ENCODE measurements at regions not wholly inside any gene's neighbourhood (a gene's known extent, or its start where the extent isn't known, plus 50 kb on each side); places are given as distances from the start of the nearest gene placed in this dataset.
"Not testable (repeated sequence)": the region's sequence is repeated elsewhere in the genome, so short reads cannot be mapped to it uniquely, and the experiment has no call there.

DNA sequence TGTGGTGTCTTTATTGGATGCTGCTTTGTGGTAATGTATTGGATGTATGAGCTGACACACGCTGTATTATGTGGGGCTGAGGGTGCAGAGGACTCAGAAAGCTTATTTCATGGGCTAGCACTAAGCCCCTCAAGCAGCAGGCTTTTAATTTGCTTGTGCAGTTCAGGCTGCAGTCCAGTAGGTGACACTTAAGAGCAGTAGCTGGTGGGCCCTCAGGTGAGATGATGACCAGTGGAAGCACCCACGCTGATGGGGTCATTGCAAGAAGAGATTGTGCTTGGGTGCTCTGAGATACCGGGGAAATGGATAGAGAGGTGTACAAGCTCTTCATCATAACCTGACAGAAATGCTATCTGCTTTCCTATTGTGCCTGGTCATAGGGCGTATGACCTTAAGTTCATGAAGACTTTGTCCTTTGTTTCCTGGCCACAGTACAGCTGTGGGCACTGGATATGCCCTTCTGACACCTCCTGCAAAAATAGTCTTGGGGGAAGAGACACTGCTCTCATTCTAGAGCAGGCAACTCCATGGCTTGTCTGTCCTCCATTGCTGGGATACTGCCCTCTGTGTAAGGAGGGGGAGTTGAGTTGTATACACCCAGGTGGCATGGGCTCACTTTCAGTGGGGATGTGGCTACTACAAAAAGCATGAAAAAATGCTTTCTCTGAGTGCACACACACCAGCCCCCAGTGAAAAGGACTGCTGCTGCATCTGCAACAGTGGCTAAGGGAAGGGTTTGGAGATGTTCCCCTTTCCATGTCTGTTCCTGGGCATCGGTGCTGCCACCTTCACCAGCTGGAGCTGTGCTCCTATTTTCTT is 205.7 kb upstream of the ZSWIM2 start:
- peak; percentile 1 for DNase-seq (ENCODE audit: low read depth)
- TF ChIP-seq, protein P1, sequence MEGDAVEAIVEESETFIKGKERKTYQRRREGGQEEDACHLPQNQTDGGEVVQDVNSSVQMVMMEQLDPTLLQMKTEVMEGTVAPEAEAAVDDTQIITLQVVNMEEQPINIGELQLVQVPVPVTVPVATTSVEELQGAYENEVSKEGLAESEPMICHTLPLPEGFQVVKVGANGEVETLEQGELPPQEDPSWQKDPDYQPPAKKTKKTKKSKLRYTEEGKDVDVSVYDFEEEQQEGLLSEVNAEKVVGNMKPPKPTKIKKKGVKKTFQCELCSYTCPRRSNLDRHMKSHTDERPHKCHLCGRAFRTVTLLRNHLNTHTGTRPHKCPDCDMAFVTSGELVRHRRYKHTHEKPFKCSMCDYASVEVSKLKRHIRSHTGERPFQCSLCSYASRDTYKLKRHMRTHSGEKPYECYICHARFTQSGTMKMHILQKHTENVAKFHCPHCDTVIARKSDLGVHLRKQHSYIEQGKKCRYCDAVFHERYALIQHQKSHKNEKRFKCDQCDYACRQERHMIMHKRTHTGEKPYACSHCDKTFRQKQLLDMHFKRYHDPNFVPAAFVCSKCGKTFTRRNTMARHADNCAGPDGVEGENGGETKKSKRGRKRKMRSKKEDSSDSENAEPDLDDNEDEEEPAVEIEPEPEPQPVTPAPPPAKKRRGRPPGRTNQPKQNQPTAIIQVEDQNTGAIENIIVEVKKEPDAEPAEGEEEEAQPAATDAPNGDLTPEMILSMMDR (conservative IDR thresholded peaks at IDR 0.05; ENCODE audit: control insufficient read depth, insufficient read depth, low read depth, low read length): peak; percentile 12
- no peak overlapping the region for H3K4me3 ChIP-seq (ENCODE audit: control insufficient read depth, low read depth, low read length)

DNA sequence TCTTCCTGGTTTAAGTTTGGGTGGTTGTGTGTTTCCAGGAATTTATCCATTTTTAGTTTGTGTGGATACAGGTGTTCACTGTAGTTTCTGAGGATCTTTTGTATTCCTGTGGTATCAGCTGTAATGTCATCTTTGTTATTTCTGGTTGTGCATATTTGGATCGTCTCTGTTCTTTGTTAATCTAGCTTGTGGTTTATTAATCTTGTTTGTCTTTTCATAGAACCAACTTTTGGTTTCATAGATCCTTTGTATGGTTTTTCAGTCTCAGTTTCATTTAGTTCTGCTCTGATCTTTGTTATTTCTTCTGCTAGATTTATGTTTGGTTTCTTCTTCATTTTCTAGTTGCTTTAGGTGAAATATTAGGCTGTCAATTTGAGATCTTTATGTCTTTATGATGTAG is 202.4 kb upstream of the ZSWIM2 start:
- H3K4me3 ChIP-seq (ENCODE audit: control insufficient read depth, low read depth, low read length): no peak overlapping the region
- TF ChIP-seq, protein P1 (conservative IDR thresholded peaks at IDR 0.05; ENCODE audit: control insufficient read depth, insufficient read depth, low read depth, low read length): no peak
- DNase-seq (ENCODE audit: low read depth): no peak

DNA sequence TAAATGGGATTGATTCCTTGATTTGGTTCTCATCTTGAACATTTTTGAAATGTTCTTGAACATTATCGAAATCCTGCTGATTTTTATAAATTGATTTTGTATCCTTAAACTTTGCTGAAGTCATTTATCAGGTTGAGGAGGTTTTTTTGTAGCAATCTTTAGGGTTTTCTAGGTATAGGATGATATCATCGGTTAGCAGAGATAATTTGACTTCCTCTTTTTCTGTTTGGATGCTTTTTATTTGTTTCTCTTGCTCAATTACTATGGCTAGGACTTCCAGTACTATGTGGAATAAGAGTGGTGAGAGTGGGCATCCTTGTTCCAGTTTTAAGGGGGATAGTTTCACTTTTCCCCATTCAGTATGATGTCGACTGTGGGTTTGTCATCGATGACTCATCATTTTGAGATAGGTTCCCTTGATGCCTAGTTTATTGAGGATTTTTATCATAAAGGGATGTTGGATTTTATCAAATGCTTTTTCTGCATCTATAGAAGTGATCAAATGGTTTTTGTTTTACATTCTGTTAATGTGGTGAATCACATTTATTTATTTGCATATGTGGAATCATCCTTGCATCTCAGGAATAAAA is 201.5 kb upstream of the ZSWIM2 start:
- DNase-seq (ENCODE audit: low read depth): peak; percentile 46
- H3K4me3 ChIP-seq (ENCODE audit: control insufficient read depth, low read depth, low read length): no peak overlapping the region
- TF ChIP-seq, protein P1 (conservative IDR thresholded peaks at IDR 0.05; ENCODE audit: control insufficient read depth, insufficient read depth, low read depth, low read length): no peak

DNA sequence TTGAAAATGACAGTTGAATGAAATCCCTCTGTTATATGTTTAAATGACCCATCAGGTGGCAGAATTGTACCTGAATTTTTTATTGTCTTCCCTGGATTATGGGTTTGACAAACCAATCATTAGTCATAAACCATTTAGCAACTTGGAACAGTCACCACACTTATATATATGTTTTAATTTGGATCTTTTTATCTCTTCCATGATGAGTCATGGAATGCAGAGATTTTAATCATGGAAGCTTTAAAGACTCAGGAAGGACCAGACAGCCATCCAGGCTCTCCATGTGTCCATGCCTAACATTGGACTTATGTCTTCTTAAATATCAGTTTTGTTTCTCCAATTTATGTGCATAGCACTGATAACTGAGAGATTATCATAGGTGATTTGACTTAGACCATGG is 188.3 kb upstream of the ZSWIM2 start:
- TF ChIP-seq, protein P1 (conservative IDR thresholded peaks at IDR 0.05; ENCODE audit: control insufficient read depth, insufficient read depth, low read depth, low read length): no peak
- no peak for DNase-seq (ENCODE audit: low read depth)
- no peak overlapping the region for H3K4me3 ChIP-seq (ENCODE audit: control insufficient read depth, low read depth, low read length)

DNA sequence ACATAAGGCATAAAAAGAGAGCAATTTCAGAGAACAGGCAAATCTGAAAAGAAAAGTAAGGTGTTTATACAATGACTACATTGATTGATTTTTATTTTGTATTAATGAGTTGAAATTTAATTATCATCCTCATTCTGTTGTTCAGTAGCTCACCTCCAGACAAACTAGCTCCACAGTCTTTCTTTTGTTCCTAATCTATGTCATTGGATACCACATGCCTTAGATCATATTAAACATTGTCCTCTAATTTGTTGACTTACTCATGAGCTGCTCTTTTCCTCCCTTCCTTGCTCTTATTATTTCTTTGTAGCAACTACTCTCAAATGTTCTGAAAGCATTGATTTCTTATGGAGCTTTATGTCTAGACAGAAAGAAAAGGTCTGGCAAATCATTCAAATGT is 185.5 kb upstream of the ZSWIM2 start:
- no peak for DNase-seq (ENCODE audit: low read depth)
- H3K4me3 ChIP-seq (ENCODE audit: control insufficient read depth, low read depth, low read length): no peak overlapping the region
- TF ChIP-seq, protein P1 (conservative IDR thresholded peaks at IDR 0.05; ENCODE audit: control insufficient read depth, insufficient read depth, low read depth, low read length): no peak

DNA sequence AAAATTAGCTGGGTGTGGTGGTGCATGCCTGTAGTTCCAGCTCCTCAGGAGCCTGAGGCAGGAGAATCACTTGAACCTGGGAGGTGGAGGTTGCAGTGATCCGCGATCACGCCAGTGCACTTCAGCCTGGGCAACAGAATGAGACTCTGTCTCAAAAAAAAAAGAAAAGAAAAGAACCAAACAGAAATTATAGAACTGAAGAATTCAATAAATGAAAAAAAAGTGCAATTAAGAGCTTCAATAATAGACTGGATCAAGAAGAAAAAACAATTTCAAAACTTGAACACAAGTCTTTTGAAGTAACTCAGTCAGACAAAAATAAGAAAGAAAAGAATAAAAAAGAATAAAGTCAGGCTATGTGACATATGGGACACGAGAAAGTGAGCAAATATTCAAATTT is 175.8 kb upstream of the ZSWIM2 start:
- TF ChIP-seq, protein P1 (conservative IDR thresholded peaks at IDR 0.05; ENCODE audit: control insufficient read depth, insufficient read depth, low read depth, low read length): no peak
- no peak overlapping the region for H3K4me3 ChIP-seq (ENCODE audit: control insufficient read depth, low read depth, low read length)
- DNase-seq (ENCODE audit: low read depth): no peak

DNA sequence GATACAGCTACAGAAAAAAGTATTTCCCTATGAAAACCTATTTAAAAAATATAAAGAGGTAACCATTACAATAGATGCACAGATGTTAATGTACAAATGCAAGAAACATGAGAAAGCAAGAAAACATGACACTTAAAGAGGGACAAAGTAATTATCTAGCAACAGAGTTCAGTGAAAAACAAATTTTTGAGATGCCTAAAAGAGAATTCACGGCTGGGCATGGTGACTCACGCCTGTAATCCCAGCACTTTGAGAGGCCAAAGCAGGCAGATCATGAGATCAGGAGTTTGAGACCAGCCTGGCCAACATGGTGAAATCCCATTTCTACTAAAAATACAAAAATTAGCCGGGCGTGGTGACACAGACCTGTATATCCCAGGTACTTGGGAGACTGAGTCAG is 175.0 kb upstream of the ZSWIM2 start:
- not testable (repeated sequence) for H3K4me3 ChIP-seq (ENCODE audit: control insufficient read depth, low read depth, low read length); DNase-seq (ENCODE audit: low read depth)
